PFSK-1 (cell line): ENCODE measurements at regions not wholly inside any gene's neighbourhood (a gene's known extent, or its start where the extent isn't known, plus 50 kb on each side); places are given as distances from the start of the nearest gene placed in this dataset.

Experiments used
- FOXP2 ChIP-seq: optimal IDR thresholded peaks from 2 replicates; pipeline ENCODE3; 2011; ENCODE audit warnings: borderline replicate concordance, control low read depth, inconsistent platforms; ENCODE audit not compliant: insufficient read depth; ENCODE audit errors: extremely low read length, extremely low read depth
- POLR2AphosphoS5 ChIP-seq: IDR thresholded peaks from 2 replicates; pipeline ENCODE4 v1.6.1; 2012; ENCODE audit warnings: low read depth, mild to moderate bottlenecking, control low read depth, low read length, moderate library complexity
- SIN3A ChIP-seq: IDR thresholded peaks from 2 replicates; pipeline ENCODE4 v1.6.1; 2012; ENCODE audit warnings: mild to moderate bottlenecking, low read length, moderate library complexity, borderline replicate concordance; ENCODE audit not compliant: insufficient read depth
- TAF1 ChIP-seq: IDR thresholded peaks from 2 replicates; pipeline ENCODE4 v1.6.1; 2012; ENCODE audit warnings: low read length, control low read depth, borderline replicate concordance; ENCODE audit not compliant: insufficient read depth
- TF ChIP-seq, protein P1 (sequence below), 2 experiments: IDR thresholded peaks; 2 replicates each; pipeline versions ENCODE4 v1.6.1 to v1.8.0; 2011 to 2012; ENCODE audit warnings: low read depth in 2 of 2, low read length in 2 of 2, control low read depth in 1 of 2, inconsistent platforms in 1 of 2, mild to moderate bottlenecking in 1 of 2, moderate library complexity in 1 of 2; ENCODE audit not compliant: insufficient read depth in 1 of 2

- no peak for TF ChIP-seq TAF1
- no peak for TF ChIP-seq SIN3A
- TF ChIP-seq POLR2AphosphoS5 = no peak
- TF ChIP-seq, protein P1, sequence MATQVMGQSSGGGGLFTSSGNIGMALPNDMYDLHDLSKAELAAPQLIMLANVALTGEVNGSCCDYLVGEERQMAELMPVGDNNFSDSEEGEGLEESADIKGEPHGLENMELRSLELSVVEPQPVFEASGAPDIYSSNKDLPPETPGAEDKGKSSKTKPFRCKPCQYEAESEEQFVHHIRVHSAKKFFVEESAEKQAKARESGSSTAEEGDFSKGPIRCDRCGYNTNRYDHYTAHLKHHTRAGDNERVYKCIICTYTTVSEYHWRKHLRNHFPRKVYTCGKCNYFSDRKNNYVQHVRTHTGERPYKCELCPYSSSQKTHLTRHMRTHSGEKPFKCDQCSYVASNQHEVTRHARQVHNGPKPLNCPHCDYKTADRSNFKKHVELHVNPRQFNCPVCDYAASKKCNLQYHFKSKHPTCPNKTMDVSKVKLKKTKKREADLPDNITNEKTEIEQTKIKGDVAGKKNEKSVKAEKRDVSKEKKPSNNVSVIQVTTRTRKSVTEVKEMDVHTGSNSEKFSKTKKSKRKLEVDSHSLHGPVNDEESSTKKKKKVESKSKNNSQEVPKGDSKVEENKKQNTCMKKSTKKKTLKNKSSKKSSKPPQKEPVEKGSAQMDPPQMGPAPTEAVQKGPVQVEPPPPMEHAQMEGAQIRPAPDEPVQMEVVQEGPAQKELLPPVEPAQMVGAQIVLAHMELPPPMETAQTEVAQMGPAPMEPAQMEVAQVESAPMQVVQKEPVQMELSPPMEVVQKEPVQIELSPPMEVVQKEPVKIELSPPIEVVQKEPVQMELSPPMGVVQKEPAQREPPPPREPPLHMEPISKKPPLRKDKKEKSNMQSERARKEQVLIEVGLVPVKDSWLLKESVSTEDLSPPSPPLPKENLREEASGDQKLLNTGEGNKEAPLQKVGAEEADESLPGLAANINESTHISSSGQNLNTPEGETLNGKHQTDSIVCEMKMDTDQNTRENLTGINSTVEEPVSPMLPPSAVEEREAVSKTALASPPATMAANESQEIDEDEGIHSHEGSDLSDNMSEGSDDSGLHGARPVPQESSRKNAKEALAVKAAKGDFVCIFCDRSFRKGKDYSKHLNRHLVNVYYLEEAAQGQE (IDR thresholded peaks at IDR 0.05; ENCODE audit: insufficient read depth in 1 of 2, low read depth in 2 of 2, low read length in 2 of 2) = no peak
- no peak for TF ChIP-seq FOXP2
Measured at GRCh38 chr2:129896226-129897100, 83.0 kb upstream of the RAB6C start.
